ENCODE measurements at regions not wholly inside any gene's neighbourhood (a gene's known extent, or its start where the extent isn't known, plus 50 kb on each side); places are given as distances from the start of the nearest gene placed in this dataset.

DNA sequence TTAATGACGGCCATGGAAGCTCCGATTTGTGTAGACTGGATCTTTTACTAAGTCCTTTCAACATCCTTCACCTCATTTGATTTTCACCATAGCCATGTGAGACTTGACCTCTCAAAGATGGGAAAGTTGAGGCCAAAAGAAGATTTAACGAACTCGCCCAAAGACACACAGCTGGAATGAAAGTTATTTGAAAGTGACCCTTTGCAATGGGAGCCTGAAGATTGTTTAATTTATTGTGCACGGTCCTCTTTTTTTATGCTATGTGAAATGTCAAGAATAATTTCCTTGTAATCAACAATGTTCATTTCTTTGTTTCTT lies 58.0 kb upstream of the COPS8 start:
- TF ChIP-seq, protein P1, sequence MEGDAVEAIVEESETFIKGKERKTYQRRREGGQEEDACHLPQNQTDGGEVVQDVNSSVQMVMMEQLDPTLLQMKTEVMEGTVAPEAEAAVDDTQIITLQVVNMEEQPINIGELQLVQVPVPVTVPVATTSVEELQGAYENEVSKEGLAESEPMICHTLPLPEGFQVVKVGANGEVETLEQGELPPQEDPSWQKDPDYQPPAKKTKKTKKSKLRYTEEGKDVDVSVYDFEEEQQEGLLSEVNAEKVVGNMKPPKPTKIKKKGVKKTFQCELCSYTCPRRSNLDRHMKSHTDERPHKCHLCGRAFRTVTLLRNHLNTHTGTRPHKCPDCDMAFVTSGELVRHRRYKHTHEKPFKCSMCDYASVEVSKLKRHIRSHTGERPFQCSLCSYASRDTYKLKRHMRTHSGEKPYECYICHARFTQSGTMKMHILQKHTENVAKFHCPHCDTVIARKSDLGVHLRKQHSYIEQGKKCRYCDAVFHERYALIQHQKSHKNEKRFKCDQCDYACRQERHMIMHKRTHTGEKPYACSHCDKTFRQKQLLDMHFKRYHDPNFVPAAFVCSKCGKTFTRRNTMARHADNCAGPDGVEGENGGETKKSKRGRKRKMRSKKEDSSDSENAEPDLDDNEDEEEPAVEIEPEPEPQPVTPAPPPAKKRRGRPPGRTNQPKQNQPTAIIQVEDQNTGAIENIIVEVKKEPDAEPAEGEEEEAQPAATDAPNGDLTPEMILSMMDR (CRISPR knock-in tag; IDR thresholded peaks at IDR 0.05) = no peak
- no peak for TF ChIP-seq HDAC1 (CRISPR knock-in tag; IDR thresholded peaks at IDR 0.05)
- TF ChIP-seq TCF12 (IDR thresholded peaks at IDR 0.05) = no peak
- TF ChIP-seq TCF12 (CRISPR knock-in tag; IDR thresholded peaks at IDR 0.05) = no peak
- no peak for TF ChIP-seq FIP1L1 (IDR thresholded peaks at IDR 0.05; ENCODE audit: borderline replicate concordance, insufficient read depth, low read depth, low read length)

Data from HepG2 (cell line).